ENCODE measurements at regions not wholly inside any gene's neighbourhood (a gene's known extent, or its start where the extent isn't known, plus 50 kb on each side); places are given as distances from the start of the nearest gene placed in this dataset.

GRCh38 chr5:124664287-124664686, 82.2 kb downstream of the ZNF608 start:
- CTCF ChIA-PET (ENCODE audit: low intra/inter-chr PET ratio), result no interaction called here
- POLR2A ChIA-PET, result interaction anchor here (0.7 to 2.0 kb wide), 3 partner anchors 8 to 14 kb away, joined by 3 to 5 read pairs (median 3); no protein-coding TSS in a partner anchor

More at GRCh38 chr5:124664287-124664686, 82.2 kb downstream of the ZNF608 start:
- in situ Hi-C loops (cut with MboI), result no loop called here
- Histone ChIP-seq H3K4me3 (no peak overlapping the region), H3K9me1 (ENCODE audit: control insufficient read depth, insufficient read depth, low read length) (no peaks in the 10 kb centered on the region), H4K20me1 (replicated peaks; ENCODE audit: control insufficient read depth, insufficient read depth, low read length) (no peaks in the 10 kb centered on the region), H3K36me3 (ENCODE audit: control insufficient read depth, insufficient read depth, low read length) (no peaks in the 10 kb centered on the region), H2AFZ (ENCODE audit: low read depth, low read length) (no peak overlapping the region), H3K79me2 (ENCODE audit: control insufficient read depth, insufficient read depth, low read length) (no peaks in the 10 kb centered on the region), H3K4me2 (ENCODE audit: insufficient read depth, low read length) (no peak overlapping the region), H3K4me1 (replicated peaks in 1 of 2; ENCODE audit: control insufficient read depth in 2 of 2, insufficient read depth in 2 of 2, low read length in 2 of 2) (peaks cover 5 to 48% of the 10 kb centered on the region in 2 experiments; a peak in 4 of 5 replicates), H3K9me3 (replicated peaks; ENCODE audit: control insufficient read depth, insufficient read depth, low read depth, low read length) (no peaks in the 10 kb centered on the region), H3K27me3 (ENCODE audit: control insufficient read depth in 2 of 2, insufficient read depth in 2 of 2, low read length in 2 of 2) (no peaks in the 10 kb centered on the region), H3K9ac (ENCODE audit: insufficient read depth in 1 of 2, low read depth in 2 of 2, low read length in 2 of 2) (no peak overlapping the region), H3K27ac (ENCODE audit: extremely low read depth, low read depth, low read length) (no peak overlapping the region)
- no peak for ATAC-seq
- no peak for DNase-seq (ENCODE audit: extremely low read depth in 1 of 4, low spot score in 3 of 4)
- intact Hi-C loops (cut with micrococcal nuclease), result no loop called here
- 35% methylated on average over 1 of the region's 1 CpG for WGBS (ENCODE audit: insufficient coverage, low coverage, missing lambda C conversion rate)
- no peak for FAIRE-seq
- TF ChIP-seq ARNT (IDR thresholded peaks at IDR 0.05), result no peak
- no peak for TF ChIP-seq PYGO2 (tag; IDR thresholded peaks at IDR 0.05)
- TF ChIP-seq HOXB6 (CRISPR knock-in tag; IDR thresholded peaks at IDR 0.05; ENCODE audit: borderline replicate concordance), result no peak
- TF ChIP-seq POLR2AphosphoS5 (IDR thresholded peaks at IDR 0.05; ENCODE audit: control insufficient read depth, insufficient read depth, low read depth, low read length), result no peak
- TF ChIP-seq RBM39 (optimal IDR thresholded peaks at IDR 0.05; ENCODE audit: low read depth, low read length), result no peak
- no peak for TF ChIP-seq XRCC5 (IDR thresholded peaks at IDR 0.05; ENCODE audit: low read depth, low read length)
- no peak for TF ChIP-seq SIRT6 (IDR thresholded peaks at IDR 0.05; ENCODE audit: low read depth, low read length)
- no peak for TF ChIP-seq ZNF696 (CRISPR knock-in tag; conservative IDR thresholded peaks at IDR 0.05)
- TF ChIP-seq JUND (IDR thresholded peaks at IDR 0.05; ENCODE audit: borderline replicate concordance, low read depth, low read length), result no peak
- TF ChIP-seq JUND (tag; IDR thresholded peaks at IDR 0.05; ENCODE audit: borderline replicate concordance, low read depth, low read length), result no peak
- TF ChIP-seq GTF2A2 (tag; IDR thresholded peaks at IDR 0.05), result no peak
- no peak for TF ChIP-seq ZNF655 (CRISPR knock-in tag; IDR thresholded peaks at IDR 0.05)
- TF ChIP-seq PATZ1 (CRISPR knock-in tag; IDR thresholded peaks at IDR 0.05; ENCODE audit: borderline replicate concordance), result no peak
- TF ChIP-seq ZBTB17 (CRISPR knock-in tag; IDR thresholded peaks at IDR 0.05), result no peak
- no peak for TF ChIP-seq BRF2 (IDR thresholded peaks at IDR 0.05; ENCODE audit: borderline replicate concordance, insufficient read depth, insufficient read length)
- BruUV-seq (replicated peaks), result no TSS peak

Data from K562 (cell line).